ENCODE measurements at regions not wholly inside any gene's neighbourhood (a gene's known extent, or its start where the extent isn't known, plus 50 kb on each side); places are given as distances from the start of the nearest gene placed in this dataset.

DNA sequence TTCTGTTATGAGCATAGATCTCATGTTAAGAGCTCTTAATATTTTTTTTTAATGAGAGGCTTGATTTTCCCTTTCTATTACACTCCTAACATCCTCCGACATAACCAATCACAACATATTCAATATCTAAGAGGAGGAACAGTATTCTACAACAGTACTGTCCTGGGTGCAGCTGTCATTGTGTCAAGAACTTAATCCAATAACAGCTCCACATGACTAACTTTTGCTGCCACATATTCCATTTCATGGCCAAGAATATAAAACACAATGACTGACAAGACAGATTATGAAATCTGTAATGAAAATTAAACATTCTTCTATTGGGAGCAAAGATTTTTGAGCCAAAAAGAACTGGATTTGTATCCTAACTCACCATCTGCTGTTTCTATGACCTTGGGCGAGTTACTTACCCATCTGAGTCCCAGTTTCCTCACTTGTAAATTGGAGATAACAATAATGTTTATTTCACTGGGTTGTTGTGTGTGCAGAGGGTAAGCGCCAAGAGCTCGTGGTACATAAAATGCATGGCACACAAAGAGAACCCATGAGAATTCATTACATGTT is 405.6 kb downstream of the SPRY1 start:
- DNase-seq = no peak

DNA sequence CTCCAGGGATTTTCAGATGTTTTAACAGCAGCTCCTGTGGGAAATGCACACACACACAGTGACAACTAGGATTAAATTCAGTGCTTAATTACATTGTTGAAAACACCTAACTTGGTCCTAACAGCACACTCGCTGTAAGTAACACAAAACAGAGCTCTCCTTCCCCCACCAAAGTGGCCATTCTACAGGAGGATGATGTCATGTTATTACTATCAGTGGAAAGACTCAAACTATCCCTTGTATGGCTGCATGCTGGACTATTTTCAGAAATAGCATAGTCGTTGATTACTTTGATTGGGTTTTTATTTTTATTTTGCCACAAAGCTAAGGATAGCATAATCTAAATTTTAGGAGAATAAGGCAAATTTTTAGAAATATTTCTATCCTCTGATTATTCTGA is 406.3 kb downstream of the SPRY1 start:
- DNase-seq = no peak

DNA sequence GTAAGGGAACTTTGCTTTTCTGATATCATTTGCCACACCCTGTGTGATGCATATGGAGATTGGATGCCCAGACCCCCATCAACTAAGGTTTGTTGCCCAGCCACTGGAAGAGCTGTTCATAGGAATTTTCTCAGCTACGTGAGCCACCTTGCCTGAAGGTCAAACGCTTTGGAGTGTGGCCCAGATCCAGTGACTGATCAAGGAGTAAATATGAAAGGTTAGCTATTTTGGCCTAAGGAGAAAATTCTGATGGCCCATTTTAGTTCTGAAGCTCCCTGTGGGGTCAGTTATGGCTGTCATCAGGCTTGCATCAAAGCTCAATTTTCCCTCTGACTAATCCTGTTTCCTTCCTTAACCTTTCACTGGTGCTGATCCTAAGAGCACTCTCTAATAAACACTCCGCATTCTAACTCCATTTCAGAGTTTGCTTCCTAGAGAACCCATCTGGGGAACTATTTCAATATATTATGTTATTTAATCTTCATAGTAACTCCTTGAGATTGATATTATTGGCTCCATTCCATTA is 407.7 kb downstream of the SPRY1 start:
- DNase-seq = no peak

- no peak for DNase-seq
These were observed 409.5 kb downstream of the SPRY1 start for GRCh38 chr4:123806056-123806455.

- DNase-seq = no peak
These were observed 410.6 kb downstream of the SPRY1 start for GRCh38 chr4:123807187-123807586.

DNA sequence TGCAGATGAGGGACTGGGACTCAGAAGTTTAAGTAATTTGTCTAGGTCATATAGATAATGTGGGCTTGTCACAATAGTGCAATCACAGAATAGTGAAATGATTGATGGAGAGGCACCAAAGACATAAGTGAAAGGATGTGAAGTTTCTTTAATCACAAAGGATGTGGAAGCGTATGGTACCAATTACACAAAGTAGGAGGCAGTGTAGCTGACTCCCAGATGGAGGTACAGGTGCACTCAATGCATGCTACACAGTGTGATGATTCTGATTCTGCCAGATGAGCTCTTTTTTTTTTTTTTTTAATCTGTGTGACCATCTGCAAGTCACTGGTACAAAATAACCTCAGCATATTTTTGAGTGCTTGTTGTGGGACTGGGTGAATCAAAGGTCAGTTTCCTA is 411.3 kb downstream of the SPRY1 start:
- no peak for DNase-seq

GRCh38 chr4:123809864-123810263 is 413.3 kb downstream of the SPRY1 start:
- no peak for DNase-seq

DNA sequence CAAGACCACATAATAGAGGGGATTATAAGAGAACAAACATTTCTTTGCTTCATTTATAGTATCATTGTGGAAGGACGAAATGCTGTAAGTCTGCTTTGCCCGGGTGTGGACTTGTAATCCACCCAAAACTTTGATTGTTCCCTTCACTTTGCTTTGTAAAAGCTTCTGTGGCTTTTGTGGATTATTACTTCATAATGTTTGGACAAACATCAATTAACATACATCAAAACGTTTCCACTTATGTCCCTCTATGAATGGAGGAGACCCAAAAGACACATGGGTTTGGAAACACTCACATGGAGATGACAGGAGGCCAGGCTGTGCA is 415.4 kb downstream of the SPRY1 start:
- DNase-seq = no peak

GRCh38 chr4:123813901-123814300 is 417.3 kb downstream of the SPRY1 start:
- no peak for DNase-seq

GRCh38 chr4:123816462-123816861 is 419.9 kb downstream of the SPRY1 start:
- no peak for DNase-seq

DNA sequence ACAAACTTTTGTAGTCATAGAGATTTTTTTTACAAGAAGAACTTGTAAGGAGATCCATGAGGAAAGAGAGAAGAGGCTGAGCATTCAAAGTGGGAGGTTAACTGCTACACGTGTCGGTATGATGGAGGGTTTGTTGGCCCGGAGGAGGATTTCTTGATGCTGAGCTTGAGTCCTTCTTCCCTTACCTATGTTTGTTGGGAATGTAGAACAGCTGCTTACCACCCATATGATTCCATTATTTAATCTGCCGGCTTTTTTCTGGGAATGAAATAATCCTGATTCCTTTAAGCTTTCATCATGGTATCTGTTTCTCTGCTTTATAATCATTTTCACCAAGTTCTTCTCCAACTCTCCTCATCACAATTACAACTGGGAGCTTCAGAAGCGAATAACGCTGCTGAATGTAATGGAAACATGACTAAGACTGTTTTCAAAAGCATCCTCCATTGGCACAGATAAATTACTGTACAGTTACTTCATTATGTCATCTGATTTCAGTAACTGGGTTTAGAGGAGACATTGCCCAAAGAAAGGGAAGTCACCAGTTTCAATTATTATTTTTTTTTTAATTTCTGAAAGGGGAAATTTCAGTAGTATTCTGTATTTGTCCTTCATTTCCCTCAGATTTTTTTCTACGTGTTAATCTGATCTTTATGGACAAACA is 420.6 kb downstream of the SPRY1 start:
- DNase-seq = no peak

DNA sequence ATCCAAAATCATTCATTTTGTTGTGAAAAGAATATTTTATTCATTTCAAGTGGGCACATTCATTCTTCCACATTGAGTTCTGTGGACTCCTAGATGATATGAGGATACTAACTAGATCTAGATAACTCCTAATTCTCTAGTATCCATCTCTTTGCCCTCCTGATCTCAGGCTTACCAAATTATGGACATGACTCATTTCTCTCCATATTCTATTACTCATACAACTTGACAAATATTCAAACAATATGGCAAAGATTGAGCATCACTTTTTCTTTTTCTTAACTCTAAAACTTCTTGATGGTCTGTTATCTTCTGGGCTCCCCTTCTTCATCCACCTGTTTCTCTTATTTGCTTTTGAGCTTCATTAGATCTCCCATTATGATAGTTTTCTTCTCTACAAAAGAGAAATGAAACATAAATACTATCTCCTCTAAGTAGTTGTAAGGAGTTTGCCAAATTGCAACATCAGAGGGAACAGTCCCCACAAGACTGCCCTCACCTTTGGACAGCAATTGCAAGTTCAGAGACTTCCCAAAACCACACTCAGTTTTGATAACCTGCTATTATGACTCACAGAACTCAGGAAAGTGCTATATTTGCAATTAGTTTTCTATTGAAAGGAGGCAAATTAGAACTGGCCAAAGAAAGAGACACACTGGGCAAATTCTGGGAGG is 422.9 kb downstream of the SPRY1 start:
- DNase-seq = no peak

GRCh38 chr4:123821861-123822260 is 425.3 kb downstream of the SPRY1 start:
- DNase-seq = no peak

DNA sequence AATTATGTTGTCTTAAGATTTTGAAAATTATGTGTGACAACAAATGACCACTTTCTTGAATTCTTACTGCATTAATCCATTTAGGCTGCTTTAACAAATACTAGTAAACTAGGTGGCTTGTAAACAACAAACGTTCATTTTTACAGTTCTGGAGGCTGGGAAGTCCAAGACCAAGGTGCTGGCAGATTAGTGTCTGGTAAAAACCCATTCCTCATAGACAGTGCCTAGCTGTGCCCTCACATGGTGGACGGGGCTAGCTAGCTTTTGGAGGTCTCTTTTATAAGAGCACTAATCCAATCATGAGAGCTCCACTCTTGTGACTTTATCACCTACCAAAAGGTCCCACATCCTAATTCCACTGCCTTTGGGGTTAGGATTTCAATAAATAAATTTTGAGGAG is 425.8 kb downstream of the SPRY1 start:
- DNase-seq = no peak

DNA sequence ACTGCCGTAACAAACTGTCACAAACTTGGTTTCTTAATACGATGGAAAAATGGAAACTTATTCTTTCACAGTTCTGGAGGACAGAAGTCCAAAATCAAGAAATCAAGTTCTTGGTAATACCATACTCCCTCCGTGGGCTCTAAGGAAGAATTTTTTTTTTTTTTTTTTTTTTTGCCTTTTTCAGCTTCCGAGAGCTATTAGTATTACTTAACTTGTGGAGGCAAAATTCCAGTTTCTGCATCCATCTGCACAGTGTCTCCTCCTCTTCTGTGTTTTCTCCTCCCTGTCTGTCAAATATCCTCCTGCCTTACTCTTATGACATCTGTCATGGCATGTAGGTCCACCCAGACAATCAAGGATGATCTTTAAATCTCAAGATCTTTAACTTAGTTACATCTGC is 426.6 kb downstream of the SPRY1 start:
- DNase-seq = no peak

GRCh38 chr4:123824524-123824923 is 427.9 kb downstream of the SPRY1 start:
- no peak for DNase-seq

- DNase-seq = no peak
These were observed 429.1 kb downstream of the SPRY1 start for GRCh38 chr4:123825596-123826291.

DNA sequence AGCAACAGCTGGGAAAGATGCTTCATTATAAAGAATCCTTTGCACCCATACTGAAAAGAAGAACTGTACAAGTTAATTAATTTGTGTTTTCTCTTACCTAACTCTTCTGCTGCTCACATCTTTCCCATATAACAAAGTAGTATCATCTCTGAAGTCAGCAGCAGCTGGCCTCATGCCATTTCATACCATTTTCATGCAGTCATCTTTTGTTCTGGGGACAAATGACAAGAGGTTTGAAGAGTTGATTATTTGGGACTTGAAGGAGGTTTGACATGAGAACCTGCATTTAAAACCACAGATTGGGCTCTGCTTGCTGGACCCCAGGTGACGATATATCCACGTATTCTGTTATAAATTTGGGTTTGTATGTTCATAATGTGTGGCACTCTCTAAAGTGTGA is 430.3 kb downstream of the SPRY1 start:
- no peak for DNase-seq

DNA sequence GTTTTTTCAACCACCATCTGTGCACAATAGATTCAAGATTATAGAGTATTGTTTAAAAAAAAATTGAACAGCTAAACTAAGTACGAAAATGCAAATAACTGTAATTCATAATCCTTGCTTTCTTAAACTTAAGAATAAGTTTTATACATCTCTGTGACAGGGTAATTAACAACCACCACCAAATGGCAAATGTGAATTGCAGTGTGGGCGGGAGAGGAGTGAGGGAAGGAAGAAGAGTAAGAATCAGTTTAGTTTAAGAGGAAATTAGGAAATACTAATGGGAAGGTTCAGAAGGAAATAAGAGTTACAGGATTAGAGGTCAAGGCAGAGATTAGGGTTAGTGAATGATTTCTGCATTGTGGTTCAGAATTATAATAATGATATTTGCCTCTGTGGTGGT is 430.9 kb downstream of the SPRY1 start:
- DNase-seq = no peak

- no peak for DNase-seq
These were observed 434.3 kb downstream of the SPRY1 start for GRCh38 chr4:123830930-123831329.

- DNase-seq = no peak
These were observed 435.8 kb downstream of the SPRY1 start for GRCh38 chr4:123832173-123833026.
